Natural killer cell (primary cell): ENCODE measurements at regions not wholly inside any gene's neighbourhood (a gene's known extent, or its start where the extent isn't known, plus 50 kb on each side); places are given as distances from the start of the nearest gene placed in this dataset.

ENCODE experiments used
- ATAC-seq, 3 donors: fragments of 150-1000 bp in 2 of 3; fragments of 200-7000 bp in 1 of 3; cut with Tn5 transposase; 1 replicate in 1 of 3; 2 replicates in 2 of 3; pipeline ENCODE4 v1.10.0; 2021; ENCODE audit warnings: mild to moderate bottlenecking in 2 of 3, moderate library complexity in 2 of 3
- DNase-seq, 2 donors: peaks; one replicate each; pipeline versions ENCODE4 v3.0.0 to v3.0.0-alpha.2; 2013 to 2021; ENCODE audit warnings: mixed read lengths in 1 of 2
- H3K27ac ChIP-seq: one replicate; pipeline ENCODE4 v1.5.1; 2013; ENCODE audit warnings: mild to moderate bottlenecking, low read length
- H3K27me3 ChIP-seq: one replicate; pipeline ENCODE4 v1.6.1; 2013; ENCODE audit warnings: low read length; ENCODE audit not compliant: control insufficient read depth, insufficient read depth
- H3K36me3 ChIP-seq: one replicate; pipeline ENCODE4 v1.6.1; 2013; ENCODE audit warnings: low read length; ENCODE audit not compliant: control insufficient read depth, insufficient read depth
- H3K4me1 ChIP-seq: one replicate; pipeline ENCODE4 v1.6.1; 2013; ENCODE audit warnings: low read length; ENCODE audit not compliant: control insufficient read depth, insufficient read depth
- H3K4me3 ChIP-seq: one replicate; pipeline ENCODE4 v1.5.1; 2013; ENCODE audit warnings: low read length
- H3K9me3 ChIP-seq: one replicate; pipeline ENCODE4 v1.6.1; 2013; ENCODE audit warnings: low read length; ENCODE audit not compliant: control insufficient read depth, insufficient read depth
- H3K27ac Mint-ChIP-seq, 2 donors: one replicate each; pipeline ENCODE4 v1.8.0; 2022; ENCODE audit warnings: mild to moderate bottlenecking in 2 of 2, mixed read lengths in 2 of 2, moderate library complexity in 1 of 2
- H3K27me3 Mint-ChIP-seq, 2 donors: one replicate each; pipeline ENCODE4 v1.8.0; 2022; ENCODE audit warnings: low read depth in 2 of 2, mixed read lengths in 2 of 2
- H3K36me3 Mint-ChIP-seq: one replicate; pipeline ENCODE4 v1.8.0; 2022; ENCODE audit warnings: mixed read lengths
- H3K4me1 Mint-ChIP-seq, 2 donors: one replicate each; pipeline ENCODE4 v1.8.0; 2022; ENCODE audit warnings: mixed read lengths in 2 of 2
- H3K4me3 Mint-ChIP-seq: one replicate; pipeline ENCODE4 v1.8.0; 2022; ENCODE audit warnings: mild to moderate bottlenecking, moderate library complexity, mixed read lengths
- H3K9me3 Mint-ChIP-seq, 2 donors: one replicate each; pipeline ENCODE4 v1.8.0; 2022; ENCODE audit warnings: mixed read lengths in 2 of 2
- WGBS: methylation state at CpG from one replicate; pipeline ENCODE4 v1.1.7; 2013; ENCODE audit warnings: missing lambda C conversion rate; ENCODE audit not compliant: insufficient coverage; 5-methylcytosine and 5-hydroxymethylcytosine counted together
- intact Hi-C: fragments of 100-400 bp; cut with micrococcal nuclease; formaldehyde crosslinking; loops from one replicate; pipeline ENCODE4 v1.14.2; 2022
- TF ChIP-seq, protein P1 (sequence below): fragments of 200-600 bp; IDR thresholded peaks from one replicate; pipeline ENCODE4 v1.8.0; 2022; ENCODE audit warnings: antibody characterized with exemption

DNA sequence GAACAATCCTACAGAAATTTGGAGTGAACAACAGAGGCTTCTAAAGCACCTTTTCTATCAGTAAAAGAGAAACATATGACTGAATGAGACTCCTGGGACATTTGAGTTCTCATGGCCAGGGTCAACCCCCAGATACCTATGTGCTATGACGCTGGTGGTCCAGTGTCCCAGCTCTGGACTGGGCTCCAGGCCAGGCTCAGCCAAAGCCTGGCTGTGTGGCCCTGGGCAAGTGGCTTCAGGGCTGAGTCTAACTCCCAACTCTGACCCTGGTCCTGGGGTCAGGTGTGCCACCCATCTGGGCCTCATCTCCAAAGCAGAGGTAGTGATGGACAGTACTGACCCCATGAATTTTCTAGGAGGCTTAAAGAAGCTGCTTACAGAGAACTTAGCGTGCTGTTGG, 147.8 kb downstream of the FBLN2 start:
- H3K9me3 Mint-ChIP-seq, result no peaks in the 10 kb centered on the region
- no peaks in the 10 kb centered on the region for H3K9me3 ChIP-seq
- H3K36me3 Mint-ChIP-seq, result no peaks in the 10 kb centered on the region
- H3K4me3 ChIP-seq, result no peak overlapping the region
- WGBS, result 95% methylated on average over 1 of the region's 2 CpGs
- H3K27ac Mint-ChIP-seq, result no peak overlapping the region
- no peaks in the 10 kb centered on the region for H3K4me1 Mint-ChIP-seq
- peak in 1 of 3 donors; percentile 25 for ATAC-seq
- DNase-seq, result no peak
- H3K36me3 ChIP-seq, result no peaks in the 10 kb centered on the region
- intact Hi-C loops, result no loop called here
- H3K27me3 Mint-ChIP-seq, result no peaks in the 10 kb centered on the region
- no peaks in the 10 kb centered on the region for H3K4me1 ChIP-seq
- H3K27me3 ChIP-seq, result no peaks in the 10 kb centered on the region
- no peak overlapping the region for H3K27ac ChIP-seq
- H3K4me3 Mint-ChIP-seq, result no peak overlapping the region
- TF ChIP-seq, protein P1, sequence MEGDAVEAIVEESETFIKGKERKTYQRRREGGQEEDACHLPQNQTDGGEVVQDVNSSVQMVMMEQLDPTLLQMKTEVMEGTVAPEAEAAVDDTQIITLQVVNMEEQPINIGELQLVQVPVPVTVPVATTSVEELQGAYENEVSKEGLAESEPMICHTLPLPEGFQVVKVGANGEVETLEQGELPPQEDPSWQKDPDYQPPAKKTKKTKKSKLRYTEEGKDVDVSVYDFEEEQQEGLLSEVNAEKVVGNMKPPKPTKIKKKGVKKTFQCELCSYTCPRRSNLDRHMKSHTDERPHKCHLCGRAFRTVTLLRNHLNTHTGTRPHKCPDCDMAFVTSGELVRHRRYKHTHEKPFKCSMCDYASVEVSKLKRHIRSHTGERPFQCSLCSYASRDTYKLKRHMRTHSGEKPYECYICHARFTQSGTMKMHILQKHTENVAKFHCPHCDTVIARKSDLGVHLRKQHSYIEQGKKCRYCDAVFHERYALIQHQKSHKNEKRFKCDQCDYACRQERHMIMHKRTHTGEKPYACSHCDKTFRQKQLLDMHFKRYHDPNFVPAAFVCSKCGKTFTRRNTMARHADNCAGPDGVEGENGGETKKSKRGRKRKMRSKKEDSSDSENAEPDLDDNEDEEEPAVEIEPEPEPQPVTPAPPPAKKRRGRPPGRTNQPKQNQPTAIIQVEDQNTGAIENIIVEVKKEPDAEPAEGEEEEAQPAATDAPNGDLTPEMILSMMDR, result no peak

DNA sequence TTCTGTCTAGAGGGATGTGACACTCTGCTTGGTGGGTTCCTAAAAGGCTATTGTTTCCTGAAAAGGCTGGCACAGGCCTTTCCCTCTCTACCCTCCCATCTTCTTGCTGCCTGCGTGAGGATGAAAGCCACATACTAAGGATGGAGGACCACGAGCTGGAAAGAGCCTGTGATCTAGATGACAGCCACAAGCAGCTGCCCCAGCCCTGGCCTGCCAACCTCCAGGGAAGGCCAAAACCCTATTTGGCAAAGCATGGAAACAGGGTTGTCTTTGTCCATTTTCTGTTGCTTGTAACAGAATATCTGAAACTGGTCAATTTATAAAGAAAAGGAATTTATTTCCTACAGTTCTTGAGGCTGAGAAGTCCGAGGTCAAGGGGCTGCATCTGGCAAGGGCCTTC, 144.5 kb downstream of the FBLN2 start:
- ATAC-seq, result no peak

DNA sequence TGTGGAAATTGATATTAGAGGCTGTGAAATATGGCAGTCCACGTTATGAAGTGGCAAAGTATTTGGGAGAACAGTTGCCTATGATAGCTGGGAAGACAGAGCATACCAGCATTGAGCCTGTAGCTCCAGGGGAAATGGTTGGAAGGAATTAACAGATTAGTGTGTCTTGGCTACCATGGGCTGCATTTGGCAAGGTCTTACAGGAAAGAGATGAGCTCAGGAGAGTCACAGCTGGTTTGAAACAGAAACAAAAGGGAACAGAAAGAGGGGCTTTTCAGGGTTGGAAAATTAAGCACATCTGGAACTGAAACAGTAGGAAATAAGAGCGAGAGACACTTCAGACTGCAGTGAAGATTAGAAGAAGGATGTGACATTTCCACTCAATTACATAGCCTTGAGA, 141.7 kb downstream of the FBLN2 start:
- Histone ChIP-seq H3K36me3 (no peaks in the 10 kb centered on the region), H3K27me3 (no peaks in the 10 kb centered on the region), H3K4me3 (no peak overlapping the region), H3K27ac (no peak overlapping the region), H3K9me3 (no peaks in the 10 kb centered on the region), H3K4me1 (no peaks in the 10 kb centered on the region)
- intact Hi-C loops, result no loop called here
- Mint-ChIP-seq H3K4me3 (no peak overlapping the region), H3K36me3 (no peaks in the 10 kb centered on the region), H3K27ac (no peak overlapping the region), H3K27me3 (peaks cover 0 to 3% of the 10 kb centered on the region in 2 donors), H3K4me1 (no peaks in the 10 kb centered on the region), H3K9me3 (no peaks in the 10 kb centered on the region)
- ATAC-seq, result no peak
- TF ChIP-seq, protein P1, result no peak
- no peak for DNase-seq
- WGBS, result 58% methylated on average over 2 of the region's 2 CpGs

More for the DNA sequence above, 144.5 kb downstream of the FBLN2 start:
- intact Hi-C loops, result no loop called here
- no peaks in the 10 kb centered on the region for H3K4me1 Mint-ChIP-seq
- WGBS, result 71% methylated on average over 3 of the region's 3 CpGs
- Histone ChIP-seq H3K9me3 (no peaks in the 10 kb centered on the region), H3K4me3 (no peak overlapping the region), H3K27ac (no peak overlapping the region), H3K27me3 (no peaks in the 10 kb centered on the region), H3K36me3 (no peaks in the 10 kb centered on the region), H3K4me1 (no peaks in the 10 kb centered on the region)
- TF ChIP-seq, protein P1, result no peak
- no peak for DNase-seq
- no peak overlapping the region for H3K27ac Mint-ChIP-seq
- H3K36me3 Mint-ChIP-seq, result no peaks in the 10 kb centered on the region
- peaks cover 0 to 3% of the 10 kb centered on the region in 2 donors for H3K27me3 Mint-ChIP-seq
- no peaks in the 10 kb centered on the region for H3K9me3 Mint-ChIP-seq
- no peak overlapping the region for H3K4me3 Mint-ChIP-seq
